ENCODE measurements at regions not wholly inside any gene's neighbourhood (a gene's known extent, or its start where the extent isn't known, plus 50 kb on each side); places are given as distances from the start of the nearest gene placed in this dataset.
"Not testable (repeated sequence)": the region's sequence is repeated elsewhere in the genome, so short reads cannot be mapped to it uniquely, and the experiment has no call there.

GRCh38 chr7:35945621-35946020, 144.8 kb downstream of the SEPTIN7 start:
- not testable (repeated sequence) for DNase-seq (ENCODE audit: low read depth); H3K4me3 ChIP-seq (ENCODE audit: low read depth, low read length)
- peak; percentile 16 for TF ChIP-seq CTCF (conservative IDR thresholded peaks at IDR 0.05; ENCODE audit: low read depth, low read length)

- not testable (repeated sequence) for H3K4me3 ChIP-seq (ENCODE audit: low read depth, low read length); DNase-seq (ENCODE audit: low read depth)
Measured at GRCh38 chr7:35955735-35956134, 154.9 kb downstream of the SEPTIN7 start.

- DNase-seq (ENCODE audit: low read depth); H3K4me3 ChIP-seq (ENCODE audit: low read depth, low read length): not testable (repeated sequence)
Measured at GRCh38 chr7:35956988-35957387, 156.1 kb downstream of the SEPTIN7 start.

GRCh38 chr7:35961260-35961659, 160.4 kb downstream of the SEPTIN7 start:
- DNase-seq (ENCODE audit: low read depth), result not testable (repeated sequence)

GRCh38 chr7:35962607-35963006, 161.8 kb downstream of the SEPTIN7 start:
- not testable (repeated sequence) for DNase-seq (ENCODE audit: low read depth); H3K4me3 ChIP-seq (ENCODE audit: low read depth, low read length)

More at GRCh38 chr7:35961260-35961659, 160.4 kb downstream of the SEPTIN7 start:
- not testable (repeated sequence) for H3K4me3 ChIP-seq (ENCODE audit: low read depth, low read length)

GRCh38 chr7:35967366-35968139, 166.7 kb downstream of the SEPTIN7 start:
- TF ChIP-seq CTCF (conservative IDR thresholded peaks at IDR 0.05; ENCODE audit: low read depth, low read length), result no peak
- DNase-seq (ENCODE audit: low read depth), result no peak
- H3K4me3 ChIP-seq (ENCODE audit: low read depth, low read length), result no peak overlapping the region

- H3K4me3 ChIP-seq (ENCODE audit: low read depth, low read length), result no peak overlapping the region
- no peak for TF ChIP-seq CTCF (conservative IDR thresholded peaks at IDR 0.05; ENCODE audit: low read depth, low read length)
- DNase-seq (ENCODE audit: low read depth), result no peak
Measured at GRCh38 chr7:35968140-35968940, 167.5 kb downstream of the SEPTIN7 start.

- H3K4me3 ChIP-seq (ENCODE audit: low read depth, low read length), result no peak overlapping the region
- DNase-seq (ENCODE audit: low read depth), result no peak
- no peak for TF ChIP-seq CTCF (conservative IDR thresholded peaks at IDR 0.05; ENCODE audit: low read depth, low read length)
Measured at GRCh38 chr7:35969066-35969465, 168.2 kb downstream of the SEPTIN7 start.

GRCh38 chr7:35970458-35970857, 169.6 kb downstream of the SEPTIN7 start:
- H3K4me3 ChIP-seq (ENCODE audit: low read depth, low read length), result no peak overlapping the region
- DNase-seq (ENCODE audit: low read depth), result no peak
- no peak for TF ChIP-seq CTCF (conservative IDR thresholded peaks at IDR 0.05; ENCODE audit: low read depth, low read length)
